Left cardiac atrium (tissue), 4 donors: ENCODE measurements at regions not wholly inside any gene's neighbourhood (a gene's known extent, or its start where the extent isn't known, plus 50 kb on each side); places are given as distances from the start of the nearest gene placed in this dataset.
A peak's percentile ranks its signal among the peaks of the same experiment; 100 is the strongest.
"Not testable (repeated sequence)": the region's sequence is repeated elsewhere in the genome, so short reads cannot be mapped to it uniquely, and the experiment has no call there.

Source experiments
- ATAC-seq, 2 donors: fragments of 200-7000 bp; cut with Tn5 transposase; one replicate each; pipeline ENCODE4 v1.9.1; 2020; ENCODE audit warnings: mild to moderate bottlenecking in 2 of 2, moderate library complexity in 2 of 2
- DNase-seq: peaks from one replicate; pipeline ENCODE4 v3.0.0-alpha.2; 2020
- intact Hi-C, 2 donors: fragments of 100-400 bp; cut with DNase I; formaldehyde crosslinking; loops; one replicate each; pipeline versions ENCODE4 v1.14.1 to v1.15.1; 2022 to 2023
- donor health status: DM: no; HTN: yes; CAD: no.
- donor health status: DM: no; HTN: yes; CAD: no; lungs with severe emphysema.
- donor health status: DM: yes; HTN: yes; CAD: no.
- donor health status: Dilated cardiomyopathy.

- DNase-seq (peak; percentile 60), ATAC-seq (peak; percentile 89 to 97)
- intact Hi-C loops = no loop called here
These were observed 105.8 kb upstream of the SPOPL start for GRCh38 chr2:138395565-138396306.

GRCh38 chr2:138396843-138397242 is 104.7 kb upstream of the SPOPL start:
- intact Hi-C loops = no loop called here
- no peak for DNase-seq
- no peak for ATAC-seq

GRCh38 chr2:138403431-138403927 is 98.1 kb upstream of the SPOPL start:
- DNase-seq (no peak), ATAC-seq (no peak)
- intact Hi-C loops = no loop called here

- ATAC-seq (no peak), DNase-seq (no peak)
- intact Hi-C loops = no loop called here
These were observed 87.6 kb upstream of the SPOPL start for GRCh38 chr2:138414014-138414413.

GRCh38 chr2:138415985-138416384 is 85.6 kb upstream of the SPOPL start:
- no peak for ATAC-seq
- no peak for DNase-seq
- intact Hi-C loops = no loop called here

GRCh38 chr2:138418453-138418852 is 83.1 kb upstream of the SPOPL start:
- no peak for ATAC-seq
- intact Hi-C loops = no loop called here
- DNase-seq = no peak

GRCh38 chr2:138421315-138421970 is 80.1 kb upstream of the SPOPL start:
- intact Hi-C loops = no loop called here
- ATAC-seq (peak in 1 of 2 donors; percentile 70), DNase-seq (no peak)

- no peak for DNase-seq
- peak; percentile 57 to 86 for ATAC-seq
- intact Hi-C loops = no loop called here
These were observed 79.6 kb upstream of the SPOPL start for GRCh38 chr2:138421971-138422335.

- intact Hi-C loops = no loop called here
- DNase-seq (no peak), ATAC-seq (no peak)
These were observed 78.4 kb upstream of the SPOPL start for GRCh38 chr2:138423198-138423597.

GRCh38 chr2:138423745-138424144 is 77.8 kb upstream of the SPOPL start:
- no peak for ATAC-seq
- intact Hi-C loops = no loop called here
- DNase-seq = no peak

GRCh38 chr2:138424436-138425140 is 77.0 kb upstream of the SPOPL start:
- intact Hi-C loops = no loop called here

GRCh38 chr2:138426116-138426515 is 75.5 kb upstream of the SPOPL start:
- intact Hi-C loops, DNase-seq, ATAC-seq: not testable (repeated sequence)

More at GRCh38 chr2:138424436-138425140, 77.0 kb upstream of the SPOPL start:
- DNase-seq (no peak), ATAC-seq (no peak)

- intact Hi-C loops = no loop called here
- DNase-seq (no peak), ATAC-seq (no peak)
These were observed 72.7 kb upstream of the SPOPL start for GRCh38 chr2:138428710-138429440.

- no peak for DNase-seq
- ATAC-seq = no peak
- intact Hi-C loops = no loop called here
These were observed 71.4 kb upstream of the SPOPL start for GRCh38 chr2:138430181-138430580.

GRCh38 chr2:138432971-138433370 is 68.6 kb upstream of the SPOPL start:
- no peak for ATAC-seq
- DNase-seq = no peak
- intact Hi-C loops = no loop called here

- ATAC-seq (peak in 1 of 2 donors; percentile 76), DNase-seq (no peak)
- intact Hi-C loops = no loop called here
These were observed 67.3 kb upstream of the SPOPL start for GRCh38 chr2:138433995-138434951.

GRCh38 chr2:138435701-138436100 is 65.9 kb upstream of the SPOPL start:
- ATAC-seq (no peak), DNase-seq (no peak)
- intact Hi-C loops = no loop called here

GRCh38 chr2:138439733-138440132 is 61.8 kb upstream of the SPOPL start:
- no peak for DNase-seq
- ATAC-seq = no peak
- intact Hi-C loops = no loop called here
